SK-N-SH (cell line): ENCODE measurements at regions not wholly inside any gene's neighbourhood (a gene's known extent, or its start where the extent isn't known, plus 50 kb on each side); places are given as distances from the start of the nearest gene placed in this dataset.

ENCODE experiments used
- CTCF ChIA-PET: fragments of 300-600, 350-600 bp; formaldehyde crosslinking; extraction: SDS; loops from one replicate; lab custom pipeline; 2021; lab: Yijun Ruan, JAX
- POLR2A ChIA-PET: fragments of 350-600 bp; sonication (Branson Sonifier 250); formaldehyde crosslinking; extraction: SDS; loops from one replicate; lab custom pipeline; 2020; ENCODE audit warnings: antibody characterized with exemption, inconsistent platforms; lab: Yijun Ruan, JAX
- DNase-seq: peaks from one replicate; pipeline ENCODE4 v3.0.0; 2012
- H2AFZ ChIP-seq: fragments of 200-600 bp; sonication (generic); 2 replicates; pipeline ENCODE4 v1.8.1; 2016; ENCODE audit warnings: antibody characterized with exemption, mild to moderate bottlenecking, low read depth
- H3F3A ChIP-seq: fragments of 200-600 bp; sonication (generic); replicated peaks from 2 replicates; pipeline ENCODE3; 2016; ENCODE audit warnings: antibody characterized with exemption, mild to moderate bottlenecking; ENCODE audit not compliant: insufficient read depth
- H3K27ac ChIP-seq, 2 experiments: fragments of 200-500 bp in 1 of 2; fragments of 200-600 bp in 1 of 2; sonication (Bioruptor generic) in 1 of 2; sonication (generic), shearing (Covaris generic) in 1 of 2; 2 replicates each; pipeline versions ENCODE4 v1.5.1 to v1.6.1; 2014 to 2016; ENCODE audit warnings: low read depth in 2 of 2, inconsistent platforms in 1 of 2, low read length in 1 of 2, mild to moderate bottlenecking in 1 of 2, mixed read lengths in 1 of 2
- H3K27me3 ChIP-seq: fragments of 200-600 bp; sonication (generic), shearing (Covaris generic); 2 replicates; pipeline ENCODE4 v1.6.1; 2016; ENCODE audit warnings: mixed run types; ENCODE audit not compliant: insufficient read depth
- H3K36me3 ChIP-seq, 2 experiments: fragments of 200-500 bp in 1 of 2; fragments of 200-600 bp in 1 of 2; sonication (Bioruptor generic) in 1 of 2; sonication (generic) in 1 of 2; replicated peaks in 1 of 2; 2 replicates each; pipeline versions ENCODE3 to v1.5.1; 2014 to 2016; ENCODE audit warnings: low read length in 1 of 2, mild to moderate bottlenecking in 1 of 2; ENCODE audit not compliant: insufficient read depth in 2 of 2, control insufficient read depth in 1 of 2
- H3K4me1 ChIP-seq, 2 experiments: fragments of 200-500 bp in 1 of 2; fragments of 200-600 bp in 1 of 2; sonication (Bioruptor generic) in 1 of 2; sonication (generic), shearing (Covaris generic) in 1 of 2; 2 replicates each; pipeline versions ENCODE4 v1.5.1 to v1.6.1; 2014 to 2016; ENCODE audit warnings: low read depth in 1 of 2, low read length in 1 of 2, mixed run types in 1 of 2; ENCODE audit not compliant: insufficient read depth in 2 of 2, control insufficient read depth in 1 of 2
- H3K4me2 ChIP-seq: fragments of 200-600 bp; sonication (generic), shearing (Covaris generic); 2 replicates; pipeline ENCODE4 v1.6.1; 2017; ENCODE audit warnings: mixed run types
- H3K4me3 ChIP-seq, 2 experiments: fragments of 200-500 bp in 1 of 2; fragments of 200-600 bp in 1 of 2; sonication (Bioruptor generic) in 1 of 2; sonication (generic), shearing (Covaris generic) in 1 of 2; 2 replicates each; pipeline versions ENCODE4 v1.5.1 to v1.8.1; 2014 to 2016; ENCODE audit warnings: low read depth in 2 of 2, inconsistent platforms in 1 of 2, low read length in 1 of 2, mild to moderate bottlenecking in 1 of 2, mixed read lengths in 1 of 2, moderate library complexity in 1 of 2
- H3K79me2 ChIP-seq: fragments of 200-600 bp; sonication (generic); 2 replicates; pipeline ENCODE4 v1.8.1; 2017; ENCODE audit warnings: mild to moderate bottlenecking; ENCODE audit not compliant: insufficient read depth
- H3K9ac ChIP-seq: fragments of 200-600 bp; sonication (generic); 2 replicates; pipeline ENCODE4 v1.6.1; 2017; ENCODE audit warnings: mixed run types
- H3K9me2 ChIP-seq: fragments of 200-600 bp; sonication (generic); 2 replicates; pipeline ENCODE4 v1.6.1; 2017; ENCODE audit warnings: mixed run types
- H3K9me3 ChIP-seq: fragments of 200-600 bp; sonication (generic); 2 replicates; pipeline ENCODE4 v1.6.1; 2017; ENCODE audit warnings: mixed run types, mild to moderate bottlenecking, moderate library complexity
- H4K20me1 ChIP-seq: fragments of 200-600 bp; sonication (generic); 2 replicates; pipeline ENCODE4 v1.6.1; 2017; ENCODE audit warnings: mild to moderate bottlenecking, mixed run types; ENCODE audit not compliant: insufficient read depth
- EZH2phosphoT487 ChIP-seq: fragments of 200-600 bp; sonication (generic); IDR thresholded peaks from 2 replicates; pipeline ENCODE4 v1.6.1; 2017; ENCODE audit warnings: low read depth, mixed run types, mild to moderate bottlenecking, antibody characterized with exemption, moderate library complexity, borderline replicate concordance
- GABPA ChIP-seq: IDR thresholded peaks from 2 replicates; pipeline ENCODE4 v1.4.0; 2012; ENCODE audit warnings: low read depth, mild to moderate bottlenecking
- MEF2A ChIP-seq: IDR thresholded peaks from 2 replicates; pipeline ENCODE4 v1.4.0; 2012; ENCODE audit warnings: low read depth, borderline replicate concordance
- MXI1 ChIP-seq: IDR thresholded peaks from 2 replicates; pipeline ENCODE4 v1.6.1; 2012; ENCODE audit warnings: mild to moderate bottlenecking, low read depth, low read length, improper control_type of control experiment
- POLR2AphosphoS5 ChIP-seq: IDR thresholded peaks from 2 replicates; pipeline ENCODE4 v1.6.1; 2012; ENCODE audit warnings: low read depth, low read length
- RAD21 ChIP-seq: IDR thresholded peaks from 2 replicates; pipeline ENCODE4 v1.6.1; 2012; ENCODE audit warnings: mild to moderate bottlenecking, low read length
- RXRA ChIP-seq: IDR thresholded peaks from 2 replicates; pipeline ENCODE4 v1.4.0; 2012; ENCODE audit warnings: low read depth, mild to moderate bottlenecking, borderline replicate concordance
- SIN3A ChIP-seq: IDR thresholded peaks from 2 replicates; pipeline ENCODE4 v1.6.1; 2012; ENCODE audit warnings: low read depth, mild to moderate bottlenecking, low read length, moderate library complexity, borderline replicate concordance
- SMC3 ChIP-seq: IDR thresholded peaks from 2 replicates; pipeline ENCODE4 v1.6.1; 2012; ENCODE audit warnings: low read depth, low read length, improper control_type of control experiment
- TAF1 ChIP-seq: IDR thresholded peaks from 2 replicates; pipeline ENCODE4 v1.6.1; 2012; ENCODE audit warnings: low read depth, mild to moderate bottlenecking, low read length, moderate library complexity, borderline replicate concordance
- WGBS: methylation state at CpG from one replicate; pipeline ENCODE4 v1.1.6; 2017; ENCODE audit warnings: low lambda C conversion rate; 5-methylcytosine and 5-hydroxymethylcytosine counted together
- TF ChIP-seq, protein P1 (sequence below): fragments of 150-350 bp; IDR thresholded peaks from 2 replicates; pipeline ENCODE4 v1.6.1; 2017; ENCODE audit warnings: antibody characterized with exemption, low read length, low read depth, borderline replicate concordance
- TF ChIP-seq, protein P2 (sequence below): IDR thresholded peaks from 2 replicates; pipeline ENCODE4 v1.4.0; 2012; ENCODE audit warnings: low read depth, borderline replicate concordance
- TF ChIP-seq, protein P3 (sequence below): fragments of 150-350 bp; IDR thresholded peaks from 2 replicates; pipeline ENCODE4 v1.6.1; 2016; ENCODE audit warnings: mild to moderate bottlenecking, low read depth, low read length
- TF ChIP-seq, protein P4 (sequence below): IDR thresholded peaks from 2 replicates; pipeline ENCODE4; 2012
- TF ChIP-seq, protein P5 (sequence below): IDR thresholded peaks from 2 replicates; pipeline ENCODE4 v1.6.1; 2012; ENCODE audit warnings: mild to moderate bottlenecking, low read depth, low read length, moderate library complexity

DNA sequence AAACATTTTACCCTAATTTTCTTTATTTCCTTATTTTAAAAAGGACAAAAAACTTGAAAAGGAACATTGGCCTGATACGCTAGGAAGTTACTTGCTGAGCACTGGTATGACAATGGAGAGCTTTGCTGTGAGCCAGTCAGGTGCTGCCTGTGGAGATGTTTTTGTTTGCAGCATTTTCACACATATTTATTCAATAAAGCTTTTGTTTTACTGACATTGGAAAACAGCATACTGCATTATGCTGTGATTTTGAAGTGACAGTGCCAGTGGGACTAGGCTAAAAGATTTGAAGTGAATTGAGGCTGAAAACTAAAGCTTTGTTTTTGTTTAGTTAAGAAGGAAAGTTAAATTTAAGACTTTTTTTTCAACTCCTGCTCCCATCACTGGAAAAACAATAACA lies 470.7 kb upstream of the ZEB2 start:
- no peak overlapping the region for H3K4me2 ChIP-seq
- H3K27ac ChIP-seq: no peak overlapping the region; a peak in 1 of 4 replicates
- H3K36me3 ChIP-seq: no peaks in the 10 kb centered on the region
- POLR2A ChIA-PET: interaction anchor here (1.1 kb wide), 1 partner anchor 13 kb away, joined by 4 read pairs; no protein-coding TSS in a partner anchor
- H3F3A ChIP-seq: no peaks in the 10 kb centered on the region
- TF ChIP-seq, protein P1, sequence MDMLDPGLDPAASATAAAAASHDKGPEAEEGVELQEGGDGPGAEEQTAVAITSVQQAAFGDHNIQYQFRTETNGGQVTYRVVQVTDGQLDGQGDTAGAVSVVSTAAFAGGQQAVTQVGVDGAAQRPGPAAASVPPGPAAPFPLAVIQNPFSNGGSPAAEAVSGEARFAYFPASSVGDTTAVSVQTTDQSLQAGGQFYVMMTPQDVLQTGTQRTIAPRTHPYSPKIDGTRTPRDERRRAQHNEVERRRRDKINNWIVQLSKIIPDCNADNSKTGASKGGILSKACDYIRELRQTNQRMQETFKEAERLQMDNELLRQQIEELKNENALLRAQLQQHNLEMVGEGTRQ: no peak
- TF ChIP-seq MXI1 (no peak), EZH2phosphoT487 (no peak), SIN3A (no peak), TAF1 (no peak), GABPA (no peak), SMC3 (no peak), POLR2AphosphoS5 (no peak)
- TF ChIP-seq, protein P2, sequence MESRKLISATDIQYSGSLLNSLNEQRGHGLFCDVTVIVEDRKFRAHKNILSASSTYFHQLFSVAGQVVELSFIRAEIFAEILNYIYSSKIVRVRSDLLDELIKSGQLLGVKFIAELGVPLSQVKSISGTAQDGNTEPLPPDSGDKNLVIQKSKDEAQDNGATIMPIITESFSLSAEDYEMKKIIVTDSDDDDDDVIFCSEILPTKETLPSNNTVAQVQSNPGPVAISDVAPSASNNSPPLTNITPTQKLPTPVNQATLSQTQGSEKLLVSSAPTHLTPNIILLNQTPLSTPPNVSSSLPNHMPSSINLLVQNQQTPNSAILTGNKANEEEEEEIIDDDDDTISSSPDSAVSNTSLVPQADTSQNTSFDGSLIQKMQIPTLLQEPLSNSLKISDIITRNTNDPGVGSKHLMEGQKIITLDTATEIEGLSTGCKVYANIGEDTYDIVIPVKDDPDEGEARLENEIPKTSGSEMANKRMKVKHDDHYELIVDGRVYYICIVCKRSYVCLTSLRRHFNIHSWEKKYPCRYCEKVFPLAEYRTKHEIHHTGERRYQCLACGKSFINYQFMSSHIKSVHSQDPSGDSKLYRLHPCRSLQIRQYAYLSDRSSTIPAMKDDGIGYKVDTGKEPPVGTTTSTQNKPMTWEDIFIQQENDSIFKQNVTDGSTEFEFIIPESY: no peak
- TF ChIP-seq, protein P3, sequence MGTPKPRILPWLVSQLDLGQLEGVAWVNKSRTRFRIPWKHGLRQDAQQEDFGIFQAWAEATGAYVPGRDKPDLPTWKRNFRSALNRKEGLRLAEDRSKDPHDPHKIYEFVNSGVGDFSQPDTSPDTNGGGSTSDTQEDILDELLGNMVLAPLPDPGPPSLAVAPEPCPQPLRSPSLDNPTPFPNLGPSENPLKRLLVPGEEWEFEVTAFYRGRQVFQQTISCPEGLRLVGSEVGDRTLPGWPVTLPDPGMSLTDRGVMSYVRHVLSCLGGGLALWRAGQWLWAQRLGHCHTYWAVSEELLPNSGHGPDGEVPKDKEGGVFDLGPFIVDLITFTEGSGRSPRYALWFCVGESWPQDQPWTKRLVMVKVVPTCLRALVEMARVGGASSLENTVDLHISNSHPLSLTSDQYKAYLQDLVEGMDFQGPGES: no peak
- TF ChIP-seq, all 33 proteins: peak for 0
- no peak overlapping the region for H3K4me3 ChIP-seq
- H3K9me3 ChIP-seq: no peaks in the 10 kb centered on the region
- H2AFZ ChIP-seq: no peak overlapping the region
- WGBS: 95% methylated on average over 1 of the region's 1 CpG
- H4K20me1 ChIP-seq: no peaks in the 10 kb centered on the region
- H3K9ac ChIP-seq: no peak overlapping the region
- H3K27me3 ChIP-seq: no peaks in the 10 kb centered on the region
- H3K4me1 ChIP-seq: peaks cover 0 to 5% of the 10 kb centered on the region in 2 experiments; a peak in 2 of 4 replicates
- CTCF ChIA-PET: interaction anchor here (1.9 kb wide), 1 partner anchor 8 kb away, joined by 6 read pairs; no protein-coding TSS in a partner anchor
- no peaks in the 10 kb centered on the region for H3K9me2 ChIP-seq
- DNase-seq: no peak
- no peaks in the 10 kb centered on the region for H3K79me2 ChIP-seq

DNA sequence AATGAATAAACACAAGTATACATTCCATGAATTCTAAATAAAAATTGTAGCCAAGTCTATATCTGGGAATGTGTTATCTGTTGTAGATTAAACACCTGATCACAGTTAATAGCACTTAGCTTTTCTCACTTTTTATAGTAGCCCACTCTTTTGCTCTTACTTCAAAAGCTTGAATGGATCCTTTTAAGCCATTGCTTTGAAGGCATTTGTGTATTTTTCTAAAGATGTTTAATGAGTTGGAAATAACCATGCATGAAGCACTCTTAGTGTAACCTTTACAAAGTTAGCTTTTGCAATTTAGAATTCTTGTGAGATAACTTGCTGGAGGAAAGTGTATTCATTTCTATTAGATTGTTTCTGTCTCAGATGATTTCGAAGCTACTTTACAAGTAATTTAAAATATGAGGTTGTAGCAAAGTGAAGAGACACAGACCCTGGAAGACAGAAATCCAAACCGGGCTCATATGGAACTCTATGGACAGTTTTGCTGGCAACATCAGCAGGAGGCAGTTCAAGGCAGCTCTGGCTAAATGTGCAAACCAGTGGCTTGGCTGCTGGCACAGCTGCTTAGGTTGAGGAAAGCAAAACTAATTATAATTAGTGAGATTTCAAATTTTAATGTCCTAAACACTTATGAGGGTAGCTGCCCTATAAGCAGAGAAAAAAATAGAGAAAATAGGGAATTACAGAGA lies 469.8 kb upstream of the ZEB2 start:
- no peak overlapping the region for H3K4me3 ChIP-seq
- WGBS: 63% methylated on average over 2 of the region's 2 CpGs
- DNase-seq: no peak
- no peaks in the 10 kb centered on the region for H3K36me3 ChIP-seq
- ChIA-PET CTCF (interaction anchor here (1.9 kb wide), 1 partner anchor 7 kb away, joined by 6 read pairs; no protein-coding TSS in a partner anchor), POLR2A (interaction anchor here (1.1 kb wide), 1 partner anchor 13 kb away, joined by 4 read pairs; no protein-coding TSS in a partner anchor)
- H2AFZ ChIP-seq: no peak overlapping the region
- peaks cover 0 to 5% of the 10 kb centered on the region in 2 experiments; a peak in 2 of 4 replicates for H3K4me1 ChIP-seq
- no peaks in the 10 kb centered on the region for H3K9me2 ChIP-seq
- TF ChIP-seq, protein P4, sequence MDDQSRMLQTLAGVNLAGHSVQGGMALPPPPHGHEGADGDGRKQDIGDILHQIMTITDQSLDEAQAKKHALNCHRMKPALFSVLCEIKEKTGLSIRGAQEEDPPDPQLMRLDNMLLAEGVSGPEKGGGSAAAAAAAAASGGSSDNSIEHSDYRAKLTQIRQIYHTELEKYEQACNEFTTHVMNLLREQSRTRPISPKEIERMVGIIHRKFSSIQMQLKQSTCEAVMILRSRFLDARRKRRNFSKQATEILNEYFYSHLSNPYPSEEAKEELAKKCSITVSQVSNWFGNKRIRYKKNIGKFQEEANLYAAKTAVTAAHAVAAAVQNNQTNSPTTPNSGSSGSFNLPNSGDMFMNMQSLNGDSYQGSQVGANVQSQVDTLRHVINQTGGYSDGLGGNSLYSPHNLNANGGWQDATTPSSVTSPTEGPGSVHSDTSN: no peak
- no peak for TF ChIP-seq RXRA
- TF ChIP-seq, protein P5, sequence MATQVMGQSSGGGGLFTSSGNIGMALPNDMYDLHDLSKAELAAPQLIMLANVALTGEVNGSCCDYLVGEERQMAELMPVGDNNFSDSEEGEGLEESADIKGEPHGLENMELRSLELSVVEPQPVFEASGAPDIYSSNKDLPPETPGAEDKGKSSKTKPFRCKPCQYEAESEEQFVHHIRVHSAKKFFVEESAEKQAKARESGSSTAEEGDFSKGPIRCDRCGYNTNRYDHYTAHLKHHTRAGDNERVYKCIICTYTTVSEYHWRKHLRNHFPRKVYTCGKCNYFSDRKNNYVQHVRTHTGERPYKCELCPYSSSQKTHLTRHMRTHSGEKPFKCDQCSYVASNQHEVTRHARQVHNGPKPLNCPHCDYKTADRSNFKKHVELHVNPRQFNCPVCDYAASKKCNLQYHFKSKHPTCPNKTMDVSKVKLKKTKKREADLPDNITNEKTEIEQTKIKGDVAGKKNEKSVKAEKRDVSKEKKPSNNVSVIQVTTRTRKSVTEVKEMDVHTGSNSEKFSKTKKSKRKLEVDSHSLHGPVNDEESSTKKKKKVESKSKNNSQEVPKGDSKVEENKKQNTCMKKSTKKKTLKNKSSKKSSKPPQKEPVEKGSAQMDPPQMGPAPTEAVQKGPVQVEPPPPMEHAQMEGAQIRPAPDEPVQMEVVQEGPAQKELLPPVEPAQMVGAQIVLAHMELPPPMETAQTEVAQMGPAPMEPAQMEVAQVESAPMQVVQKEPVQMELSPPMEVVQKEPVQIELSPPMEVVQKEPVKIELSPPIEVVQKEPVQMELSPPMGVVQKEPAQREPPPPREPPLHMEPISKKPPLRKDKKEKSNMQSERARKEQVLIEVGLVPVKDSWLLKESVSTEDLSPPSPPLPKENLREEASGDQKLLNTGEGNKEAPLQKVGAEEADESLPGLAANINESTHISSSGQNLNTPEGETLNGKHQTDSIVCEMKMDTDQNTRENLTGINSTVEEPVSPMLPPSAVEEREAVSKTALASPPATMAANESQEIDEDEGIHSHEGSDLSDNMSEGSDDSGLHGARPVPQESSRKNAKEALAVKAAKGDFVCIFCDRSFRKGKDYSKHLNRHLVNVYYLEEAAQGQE: no peak
- no peak for TF ChIP-seq MEF2A
- TF ChIP-seq SMC3: no peak
- no peak for TF ChIP-seq RAD21
- H4K20me1 ChIP-seq: no peaks in the 10 kb centered on the region
- no peak overlapping the region for H3K4me2 ChIP-seq
- H3K79me2 ChIP-seq: no peaks in the 10 kb centered on the region
- no peak overlapping the region for H3K27ac ChIP-seq
- no peaks in the 10 kb centered on the region for H3K9me3 ChIP-seq
- H3K9ac ChIP-seq: no peak overlapping the region
- no peaks in the 10 kb centered on the region for H3F3A ChIP-seq
- H3K27me3 ChIP-seq: no peaks in the 10 kb centered on the region
